NCI-H524 (cell line): ENCODE measurements at regions not wholly inside any gene's neighbourhood (a gene's known extent, or its start where the extent isn't known, plus 50 kb on each side); places are given as distances from the start of the nearest gene placed in this dataset.

ENCODE experiments used
- DNase-seq, 2 experiments: peaks; one replicate each; lab custom pipeline; 2025; lab: John Stamatoyannopoulos, UW

DNA sequence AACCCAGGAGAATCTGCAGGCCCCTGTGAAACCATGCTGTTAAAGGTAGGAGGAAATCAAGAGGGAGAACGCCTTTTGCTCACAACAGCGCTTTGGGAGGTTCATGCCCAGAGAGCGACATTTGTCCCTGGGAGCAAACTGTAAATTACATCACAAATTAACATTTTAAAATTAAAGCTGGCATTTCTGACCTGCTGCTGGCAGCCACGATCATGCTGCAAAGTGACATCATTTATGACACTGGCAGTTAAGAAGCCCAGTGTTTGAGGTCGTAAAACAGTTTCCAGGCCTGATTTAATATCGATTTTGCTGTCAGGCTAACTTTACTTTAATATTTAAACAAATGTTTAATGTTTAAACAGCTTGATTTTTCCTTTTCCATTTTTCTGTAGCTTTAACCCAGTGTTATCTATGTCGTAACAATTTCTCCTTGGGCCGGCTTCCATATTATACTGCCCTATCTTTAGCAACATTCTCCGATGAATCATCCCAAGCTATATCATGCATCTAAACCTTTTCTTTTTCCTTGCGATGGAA lies 86.5 kb upstream of the NPVF start:
- no peak for DNase-seq

DNA sequence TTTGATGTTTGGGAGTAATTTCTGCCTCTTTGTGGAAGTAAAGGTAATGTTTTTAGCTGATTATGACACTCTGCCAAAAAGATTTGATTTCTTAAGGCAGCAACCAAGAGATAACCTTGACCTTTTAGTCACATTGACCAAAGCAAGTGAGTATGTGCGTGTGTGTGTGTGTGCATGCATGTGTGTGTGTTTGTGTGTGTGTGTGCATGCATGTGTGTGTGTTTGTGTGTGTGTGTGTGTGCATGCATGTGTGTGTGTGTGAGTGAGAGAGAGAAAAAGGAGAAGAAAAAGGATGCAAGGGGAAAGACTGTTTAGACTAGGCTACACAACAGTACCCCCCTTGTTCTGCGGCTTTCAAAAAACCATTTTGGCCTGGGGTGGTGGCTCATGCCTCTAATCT lies 88.1 kb upstream of the NPVF start:
- DNase-seq = no peak

DNA sequence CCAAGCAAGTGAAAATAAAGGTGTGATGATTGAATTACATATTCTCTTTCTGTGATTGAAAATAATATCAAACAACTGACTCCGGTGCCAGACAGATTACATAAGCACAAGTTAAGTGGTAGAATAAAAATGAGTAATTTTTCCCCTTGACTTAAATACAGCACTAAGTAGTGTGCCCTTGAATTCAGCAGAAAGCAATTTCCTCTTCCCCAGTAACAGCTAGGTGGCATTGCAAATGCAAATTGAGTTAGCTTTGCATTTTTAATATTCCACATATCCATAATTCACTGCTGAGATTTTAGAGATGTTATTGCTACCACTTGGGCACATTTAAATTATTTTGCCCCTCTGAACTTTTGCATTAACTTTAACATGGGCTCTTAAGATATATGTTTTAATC lies 89.8 kb upstream of the NPVF start:
- DNase-seq = no peak

DNA sequence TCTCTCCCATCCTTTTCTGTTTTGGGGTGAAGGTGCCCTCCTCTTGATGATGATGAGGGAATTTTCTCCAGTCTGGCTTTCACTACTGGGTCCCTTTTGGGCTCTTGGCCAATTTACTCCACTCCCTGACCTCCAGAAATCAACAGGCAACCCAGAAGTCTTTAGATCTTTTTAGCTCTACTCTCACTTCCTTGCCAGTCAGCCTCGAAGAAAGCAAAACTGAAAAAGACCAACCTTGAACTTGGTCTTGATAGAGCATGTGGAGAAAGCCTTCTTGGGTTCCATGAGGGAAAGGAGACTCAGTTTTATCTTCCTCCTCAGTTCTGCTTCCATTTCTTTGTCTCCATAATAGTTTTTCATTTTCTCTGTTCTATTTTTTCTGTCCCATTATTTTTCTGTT lies 91.4 kb upstream of the NPVF start:
- no peak for DNase-seq

DNA sequence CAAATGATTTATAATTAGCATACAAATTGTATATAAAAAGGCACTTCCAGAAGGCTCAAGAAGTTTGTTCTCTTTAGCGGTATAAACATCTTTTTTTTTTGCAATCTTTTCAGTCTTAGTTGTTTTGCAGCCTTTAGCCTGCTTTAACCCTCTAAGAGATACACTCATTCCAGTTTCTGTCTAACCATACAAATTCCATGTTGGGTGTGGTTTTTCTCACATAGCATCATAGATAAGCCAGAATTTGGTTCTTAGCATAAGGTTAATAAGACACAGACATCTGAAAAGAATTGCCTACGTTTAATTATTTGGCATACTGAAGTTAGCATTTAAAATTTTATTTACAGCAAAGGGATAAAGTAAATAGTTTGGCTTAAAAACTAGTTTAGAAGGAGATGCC lies 92.5 kb upstream of the NPVF start:
- DNase-seq = no peak

DNA sequence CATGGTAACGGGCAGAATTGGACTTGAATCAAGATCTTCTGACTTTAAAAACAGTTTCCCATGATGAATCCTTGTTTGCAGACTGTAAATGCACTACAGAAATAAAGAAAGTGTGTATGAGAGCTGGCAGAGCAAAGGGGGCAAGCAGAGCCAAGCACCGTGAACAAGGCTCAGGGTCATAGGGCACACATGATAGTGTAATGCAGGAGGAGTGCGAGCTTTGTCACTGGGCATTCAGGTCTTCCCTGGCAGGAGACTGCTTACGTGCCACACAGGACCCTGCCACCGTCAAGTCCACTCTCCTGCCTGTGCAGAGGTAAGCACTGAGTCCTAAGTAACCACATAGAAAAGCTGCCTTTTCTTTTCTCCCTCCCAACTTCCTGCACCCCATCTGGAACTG lies 93.1 kb upstream of the NPVF start:
- DNase-seq = no peak

DNA sequence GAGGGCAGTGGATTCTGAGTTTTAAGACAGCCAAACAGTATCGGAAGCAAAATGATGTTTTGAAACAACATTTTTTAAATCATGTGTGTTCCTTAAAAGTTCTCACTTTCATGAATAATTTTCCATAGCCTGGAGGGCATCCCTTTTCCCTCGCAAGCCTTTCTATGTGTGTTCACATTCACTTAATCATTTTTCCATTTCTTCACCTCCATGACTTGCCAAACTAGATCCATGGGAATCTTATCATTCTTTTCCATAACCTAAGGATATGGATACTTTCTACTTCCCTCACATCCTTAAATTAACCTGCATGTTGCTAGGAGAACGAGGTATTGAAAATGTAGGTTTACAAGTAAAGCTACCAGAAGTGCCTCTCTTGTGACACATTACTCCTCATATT lies 94.2 kb upstream of the NPVF start:
- no peak for DNase-seq

DNA sequence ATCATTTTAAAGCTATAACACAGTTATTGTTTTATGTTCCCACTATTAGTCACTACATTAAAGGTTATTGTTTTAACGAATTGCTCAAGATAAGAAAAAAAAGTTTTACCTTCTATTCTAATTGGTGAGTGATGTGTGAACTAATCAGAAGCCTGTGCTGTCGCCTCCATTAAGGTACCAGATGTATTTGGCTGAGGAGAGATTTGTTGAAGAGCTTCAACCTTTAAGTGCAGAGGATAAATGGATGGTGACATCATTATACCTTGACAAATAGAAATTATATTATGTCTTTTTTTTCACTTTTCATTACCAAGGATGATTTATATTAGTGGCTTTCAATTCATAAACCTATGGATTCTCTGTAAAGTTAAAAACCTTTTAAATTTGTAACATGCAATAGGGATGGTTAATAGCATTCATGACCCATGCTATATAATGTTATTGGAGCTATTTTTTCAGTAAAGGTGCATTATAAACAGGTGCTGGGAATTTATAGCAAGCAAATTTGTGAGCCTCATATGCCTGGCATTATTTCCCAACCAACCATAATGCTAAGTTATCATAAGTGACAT lies 97.0 kb upstream of the NPVF start:
- DNase-seq = no peak

DNA sequence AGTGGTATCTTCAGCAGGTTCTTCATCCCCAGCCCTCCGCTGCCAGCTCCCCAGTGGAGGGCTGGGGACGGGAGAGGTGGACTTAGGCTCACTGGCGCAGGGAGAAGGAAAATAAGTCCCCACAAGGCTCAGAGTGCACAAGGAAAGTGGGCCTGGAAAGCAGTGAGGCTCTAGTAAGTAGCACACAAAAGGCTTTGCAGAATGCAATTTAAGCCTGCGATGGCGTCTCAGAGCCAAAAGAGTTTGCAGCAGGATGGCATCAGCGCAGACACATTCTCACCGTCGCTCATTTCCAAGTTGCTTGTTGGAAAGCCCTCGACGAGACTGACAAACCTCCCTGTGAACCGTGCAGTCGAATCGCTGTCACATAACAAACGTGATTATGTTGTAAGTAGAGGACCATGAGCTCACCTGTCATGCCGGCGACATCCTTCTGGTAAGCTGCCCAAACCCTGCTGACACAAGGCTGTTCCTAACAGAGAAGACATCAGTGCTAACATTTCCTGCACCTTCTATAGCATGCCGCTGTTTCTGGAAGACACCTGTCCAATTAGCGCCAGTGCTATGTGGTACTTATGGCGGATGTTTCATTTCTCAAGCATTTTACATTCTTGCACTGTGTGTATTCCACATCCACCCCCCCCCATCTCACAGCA lies 98.3 kb upstream of the NPVF start:
- DNase-seq = no peak

DNA sequence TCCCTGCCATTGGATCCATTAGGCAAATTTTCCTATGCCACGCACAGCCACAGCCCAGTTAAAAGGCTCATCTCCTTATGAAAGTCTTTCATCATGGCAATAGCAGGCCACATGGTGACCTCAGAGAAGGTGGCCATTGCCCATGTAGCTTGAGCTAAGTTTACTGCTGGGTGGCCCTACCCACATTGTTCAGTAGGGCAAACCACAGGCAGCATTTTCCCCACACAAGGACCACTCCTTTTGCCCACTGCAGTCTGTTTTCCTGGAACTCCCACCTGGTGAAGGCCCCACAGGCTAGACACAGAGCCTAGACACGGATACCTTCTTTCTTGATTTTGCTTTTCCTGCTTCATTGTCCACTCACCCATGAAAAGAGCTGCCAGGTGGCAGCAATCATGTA lies 101.5 kb upstream of the NPVF start:
- no peak for DNase-seq

DNA sequence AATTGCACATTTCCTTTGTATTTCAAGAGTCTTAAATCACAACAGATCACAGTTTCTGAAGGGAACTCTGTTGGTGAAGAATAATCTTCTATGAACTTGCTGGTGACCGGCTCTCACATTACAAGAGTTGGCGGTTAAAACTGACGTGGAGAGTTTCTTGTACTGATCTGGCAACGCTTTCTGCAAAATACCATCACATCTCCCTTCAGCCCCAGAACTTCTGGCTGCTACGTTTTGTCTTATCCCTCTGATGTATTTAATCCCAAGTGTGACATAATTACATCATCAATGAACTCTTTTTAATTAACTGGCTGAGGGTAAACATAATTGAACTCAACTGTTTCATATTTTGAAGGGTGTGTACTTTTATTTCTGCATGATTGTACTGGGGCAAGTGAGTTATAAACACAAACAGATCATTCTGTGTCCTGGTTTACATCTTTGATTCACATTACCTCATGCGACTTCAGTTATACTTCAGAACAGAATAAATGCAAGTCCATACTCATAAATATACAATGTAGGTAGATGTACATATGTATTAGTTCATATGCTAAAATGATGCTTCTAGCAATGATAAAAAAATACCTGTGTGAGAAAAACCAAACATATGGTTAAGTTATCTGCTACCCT lies 105.1 kb upstream of the NPVF start:
- no peak for DNase-seq

DNA sequence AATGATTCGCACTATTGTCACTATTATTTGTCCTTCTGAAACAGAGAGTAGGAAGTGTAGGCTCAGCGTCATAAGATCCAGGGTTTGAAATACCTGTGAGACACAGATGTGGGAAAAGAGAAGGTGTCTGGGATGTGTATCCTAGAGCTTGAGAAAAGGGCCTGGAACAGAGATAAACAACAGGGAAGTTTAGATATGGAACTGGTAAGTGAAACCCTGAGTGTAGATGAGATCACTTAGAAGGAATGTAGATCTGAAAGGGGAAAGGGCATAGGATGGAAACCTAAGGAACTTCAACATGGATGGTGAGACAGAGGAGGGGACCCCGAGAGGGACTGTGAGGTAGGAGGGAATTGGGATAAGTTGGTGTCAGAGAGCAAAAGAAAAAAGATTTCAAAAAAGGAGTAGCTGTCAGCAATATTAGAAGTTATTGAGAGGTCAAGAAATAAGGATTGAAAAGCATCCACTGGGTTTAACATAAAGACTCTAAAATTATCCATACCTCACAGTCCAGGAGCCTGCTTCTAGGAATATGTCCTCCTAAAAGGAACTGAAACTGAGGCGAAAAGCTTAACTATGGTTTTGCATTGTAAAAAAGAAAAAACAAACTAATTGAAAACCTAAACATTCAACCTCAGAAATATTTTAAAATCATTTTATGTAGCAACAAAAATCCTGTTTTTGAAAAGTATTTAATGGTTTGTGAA lies 119.2 kb upstream of the NPVF start:
- DNase-seq = no peak

DNA sequence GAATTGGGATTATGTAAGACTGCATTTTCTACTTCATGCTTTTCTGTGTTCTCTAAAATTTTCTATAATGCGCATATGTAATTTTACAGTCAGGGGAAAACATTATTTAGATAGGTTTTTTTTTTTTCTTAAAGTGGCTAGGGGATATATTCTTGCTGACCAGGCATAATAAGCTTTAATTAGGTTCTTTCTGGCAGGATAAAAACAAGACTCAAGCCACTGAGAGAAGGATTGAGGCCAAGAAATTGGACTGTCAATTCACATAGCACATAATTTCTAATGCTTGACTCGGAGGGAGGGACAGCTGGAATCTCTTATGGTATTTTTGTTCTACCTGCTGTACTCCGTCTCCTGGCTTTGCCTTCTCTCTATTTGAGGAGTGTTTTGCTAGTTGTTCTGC lies 119.8 kb upstream of the NPVF start:
- no peak for DNase-seq

DNA sequence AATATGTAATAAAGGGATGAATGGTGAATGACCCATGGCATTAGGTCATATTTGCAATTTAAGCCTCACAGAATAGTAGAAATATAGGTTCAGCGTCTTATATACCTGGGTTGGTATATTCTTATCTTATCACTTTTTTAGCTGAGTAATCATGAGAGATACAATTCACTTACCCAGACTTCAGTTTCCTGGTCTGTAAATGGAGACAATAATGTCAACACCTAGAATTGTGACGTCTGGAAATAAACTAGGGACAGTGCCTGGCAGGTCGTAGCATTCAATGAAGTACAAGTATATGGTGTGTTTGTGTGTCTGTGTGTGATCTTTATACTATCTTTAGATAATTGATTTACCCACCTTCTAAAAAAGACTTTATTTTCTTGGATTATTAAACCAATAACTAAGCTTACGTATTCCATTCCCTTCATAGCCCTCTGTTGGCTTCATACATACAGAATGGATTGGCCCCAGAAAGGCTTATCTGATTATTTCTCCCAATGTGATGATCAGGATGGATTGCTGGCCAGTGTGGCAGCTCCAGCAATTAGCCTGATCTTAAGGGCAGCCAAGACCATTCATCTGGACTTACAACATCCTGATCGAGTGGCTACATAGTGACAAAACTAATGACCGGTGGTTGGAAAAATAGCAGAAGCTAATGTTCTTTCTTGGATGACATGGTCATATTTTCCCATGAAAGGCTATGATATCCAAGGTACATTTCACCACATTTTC lies 121.2 kb upstream of the NPVF start:
- DNase-seq = no peak

DNA sequence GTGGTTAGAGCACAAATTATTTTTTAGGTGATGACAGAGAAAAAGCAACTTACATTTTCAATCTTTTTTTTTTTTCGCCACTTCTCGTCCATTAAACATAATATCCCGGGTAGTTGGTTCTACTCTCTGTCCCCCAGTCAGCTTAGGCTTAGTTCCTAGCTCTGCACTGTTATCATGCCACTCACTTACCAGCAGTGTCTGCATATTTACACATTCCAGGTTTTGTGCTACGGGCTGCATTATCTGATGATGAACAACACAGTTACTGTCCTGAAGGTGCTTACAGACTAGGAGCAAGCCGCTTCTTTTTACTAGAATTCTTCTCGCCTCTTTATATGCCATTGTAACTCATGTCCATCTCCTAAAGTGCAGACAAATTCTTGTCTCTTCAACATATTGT lies 121.8 kb upstream of the NPVF start:
- no peak for DNase-seq

DNA sequence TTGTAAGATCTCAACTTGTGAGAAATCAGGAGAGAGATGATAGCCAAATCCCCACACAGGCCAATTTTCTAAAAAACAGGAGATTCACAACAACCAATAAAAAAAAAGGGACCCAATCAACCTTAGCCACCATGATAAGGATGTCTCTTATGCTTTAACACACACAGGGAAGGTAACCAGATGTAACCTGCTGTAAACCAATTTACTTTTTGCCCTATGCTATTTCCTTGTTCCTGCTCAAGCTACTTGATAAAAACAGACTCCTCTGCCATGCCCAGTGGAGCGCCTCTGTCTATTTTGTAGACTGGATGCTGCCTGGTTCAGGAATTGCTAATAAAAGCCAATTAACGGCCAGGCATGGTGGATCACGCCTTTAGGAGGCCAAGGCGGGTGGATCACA lies 123.5 kb upstream of the NPVF start:
- no peak for DNase-seq

DNA sequence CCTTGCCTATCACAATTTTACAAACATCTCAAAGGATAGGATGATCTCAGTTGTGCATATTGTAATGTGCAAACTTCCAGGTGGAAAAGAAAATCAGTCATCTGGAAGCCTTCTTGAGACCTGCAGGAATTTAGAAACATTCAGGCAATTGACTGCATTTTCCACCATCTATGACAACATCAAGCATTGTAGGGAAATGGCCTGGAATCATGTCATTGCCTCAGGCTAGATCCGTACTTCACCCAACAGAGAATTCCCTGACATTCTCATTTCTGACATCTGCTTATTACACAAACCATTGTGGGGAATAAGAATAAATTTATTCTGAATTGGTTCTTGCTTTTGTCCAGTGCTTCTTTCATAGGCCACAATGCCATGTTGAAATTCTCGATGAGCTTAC lies 124.9 kb upstream of the NPVF start:
- DNase-seq = no peak

DNA sequence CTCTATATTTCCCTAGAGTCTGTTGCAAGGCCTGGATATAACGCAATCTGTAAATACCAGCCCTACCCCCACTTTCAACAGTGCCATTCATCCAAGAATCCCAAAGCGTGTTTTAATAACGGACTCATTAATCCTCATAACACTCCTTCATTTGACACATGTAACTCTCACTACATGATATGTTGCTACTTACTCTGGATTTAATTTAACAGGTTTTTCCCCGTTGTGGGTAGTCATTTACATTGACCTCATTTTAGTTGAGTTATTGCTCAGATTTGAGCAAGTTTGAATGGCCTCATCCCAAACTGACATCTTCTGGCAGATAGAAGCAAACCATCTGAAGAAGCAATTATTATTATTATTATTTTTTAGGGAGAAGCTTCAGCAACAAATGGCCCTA lies 125.4 kb upstream of the NPVF start:
- DNase-seq = no peak

DNA sequence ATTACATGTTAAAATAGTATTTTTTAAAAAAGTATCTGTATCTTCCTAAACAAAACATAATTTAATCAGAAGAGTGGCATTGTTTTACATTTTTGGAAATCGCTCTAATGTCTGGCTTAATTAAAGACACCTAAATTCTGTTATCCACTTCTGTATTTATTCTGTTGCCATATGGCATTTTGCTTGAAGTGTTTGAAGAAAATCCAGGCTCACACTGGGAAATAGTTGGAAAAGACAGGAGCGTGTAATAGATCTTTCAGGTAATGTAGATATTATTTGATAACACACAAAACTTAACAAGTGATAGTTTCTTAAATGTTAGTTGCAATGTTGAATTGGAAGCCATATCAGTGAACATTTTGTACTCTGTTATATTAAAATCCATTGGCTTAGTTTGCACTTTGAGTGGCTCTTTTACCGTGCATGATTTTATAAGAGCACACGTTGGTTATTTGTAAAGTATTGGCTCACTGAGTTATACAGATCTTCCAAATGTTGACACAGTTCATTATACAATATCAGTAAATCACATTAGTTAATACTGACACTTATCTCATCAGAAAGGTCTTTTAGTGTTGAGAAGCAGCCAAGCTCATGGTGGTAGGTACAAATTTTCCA lies 128.4 kb upstream of the NPVF start:
- DNase-seq = peak in 1 of 2 experiments; percentile 35

DNA sequence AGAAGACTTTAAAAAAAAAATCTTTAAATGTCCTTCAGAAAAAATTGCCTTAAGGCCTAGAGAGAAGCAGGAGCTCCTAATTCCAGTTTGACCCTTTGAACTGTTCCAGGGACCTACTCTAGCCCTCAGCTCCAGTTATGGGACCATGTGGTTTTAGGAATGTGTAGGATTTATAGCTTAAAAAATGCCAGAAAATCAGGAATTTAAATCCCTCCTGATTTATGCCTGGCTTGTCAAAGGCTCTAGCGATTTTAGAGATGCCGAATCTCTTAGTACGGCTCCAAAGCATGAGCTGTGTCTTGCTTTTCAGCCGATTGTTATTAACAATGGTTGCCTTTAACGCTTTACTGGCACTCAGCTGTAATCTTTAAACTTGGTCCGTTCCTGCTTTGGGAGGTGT lies 130.6 kb upstream of the NPVF start:
- DNase-seq = no peak

DNA sequence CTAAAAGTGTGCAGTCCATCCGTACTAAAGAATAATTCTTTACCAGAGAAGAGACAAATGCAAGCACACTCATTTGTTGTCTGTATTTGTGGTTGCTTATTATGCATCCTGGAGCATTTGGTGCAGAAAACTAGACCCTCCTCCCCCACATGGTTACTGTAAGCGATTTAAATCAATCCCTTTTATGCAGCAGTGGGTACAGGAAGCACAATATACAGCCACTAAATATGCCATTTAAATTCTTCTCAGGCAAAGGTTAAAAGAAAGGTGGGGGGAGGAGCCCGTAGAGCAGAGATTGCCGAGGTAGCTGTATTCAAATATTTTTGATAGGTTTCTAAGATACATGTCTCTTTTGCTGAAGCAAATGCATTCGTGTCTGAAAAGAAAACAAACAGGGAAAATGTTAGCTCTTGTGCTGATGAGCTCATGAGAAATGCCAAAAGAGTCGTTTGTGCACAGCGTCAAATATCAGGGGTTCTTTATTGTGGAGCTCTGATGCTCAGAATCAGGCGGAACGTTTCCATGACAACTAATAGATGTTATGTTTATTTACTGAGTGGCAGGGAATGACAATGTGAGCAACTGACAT lies 131.3 kb upstream of the NPVF start:
- no peak for DNase-seq
